Loucy (cell line): ENCODE measurements at regions not wholly inside any gene's neighbourhood (a gene's known extent, or its start where the extent isn't known, plus 50 kb on each side); places are given as distances from the start of the nearest gene placed in this dataset.

ENCODE experiments used
- EZH2phosphoT487 ChIP-seq: fragments of 200-600 bp; IDR thresholded peaks from 2 replicates; pipeline ENCODE4 v1.6.1; 2018; ENCODE audit warnings: antibody characterized with exemption, mild to moderate bottlenecking, moderate library complexity, borderline replicate concordance
- TF ChIP-seq, protein P1 (sequence below): fragments of 200-600 bp; sonication (generic); conservative IDR thresholded peaks from 2 replicates; pipeline ENCODE4 v1.5.1; 2014; ENCODE audit warnings: mild to moderate bottlenecking, antibody characterized with exemption, low read length

DNA sequence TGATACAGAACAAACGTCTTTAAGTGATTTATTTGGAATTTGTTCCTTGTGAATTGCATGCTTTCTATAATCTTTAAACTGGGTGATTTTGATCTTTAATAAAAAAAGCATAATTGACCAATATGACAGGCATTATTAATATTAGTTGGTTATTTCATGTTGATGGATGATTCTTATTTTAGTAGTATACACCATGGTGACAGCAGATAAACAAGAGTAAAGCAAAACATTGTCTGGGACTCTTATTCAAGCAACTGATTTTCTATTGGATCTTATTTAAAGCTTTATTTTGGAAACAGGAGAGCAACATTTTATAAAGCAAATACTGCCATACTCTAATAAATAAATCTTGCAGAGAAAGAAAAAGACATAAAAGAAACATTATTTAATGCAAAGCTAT, 591.4 kb upstream of the GNPDA2 start:
- TF ChIP-seq, protein P1, sequence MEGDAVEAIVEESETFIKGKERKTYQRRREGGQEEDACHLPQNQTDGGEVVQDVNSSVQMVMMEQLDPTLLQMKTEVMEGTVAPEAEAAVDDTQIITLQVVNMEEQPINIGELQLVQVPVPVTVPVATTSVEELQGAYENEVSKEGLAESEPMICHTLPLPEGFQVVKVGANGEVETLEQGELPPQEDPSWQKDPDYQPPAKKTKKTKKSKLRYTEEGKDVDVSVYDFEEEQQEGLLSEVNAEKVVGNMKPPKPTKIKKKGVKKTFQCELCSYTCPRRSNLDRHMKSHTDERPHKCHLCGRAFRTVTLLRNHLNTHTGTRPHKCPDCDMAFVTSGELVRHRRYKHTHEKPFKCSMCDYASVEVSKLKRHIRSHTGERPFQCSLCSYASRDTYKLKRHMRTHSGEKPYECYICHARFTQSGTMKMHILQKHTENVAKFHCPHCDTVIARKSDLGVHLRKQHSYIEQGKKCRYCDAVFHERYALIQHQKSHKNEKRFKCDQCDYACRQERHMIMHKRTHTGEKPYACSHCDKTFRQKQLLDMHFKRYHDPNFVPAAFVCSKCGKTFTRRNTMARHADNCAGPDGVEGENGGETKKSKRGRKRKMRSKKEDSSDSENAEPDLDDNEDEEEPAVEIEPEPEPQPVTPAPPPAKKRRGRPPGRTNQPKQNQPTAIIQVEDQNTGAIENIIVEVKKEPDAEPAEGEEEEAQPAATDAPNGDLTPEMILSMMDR = no peak
- TF ChIP-seq EZH2phosphoT487 = no peak
